GM12873 (cell line): ENCODE measurements at regions not wholly inside any gene's neighbourhood (a gene's known extent, or its start where the extent isn't known, plus 50 kb on each side); places are given as distances from the start of the nearest gene placed in this dataset.

Experiments used
- CTCF ChIP-seq: IDR thresholded peaks from 2 replicates; pipeline ENCODE4 v1.5.1; 2012; ENCODE audit warnings: low read depth, mild to moderate bottlenecking, moderate library complexity, low read length, control low read depth; ENCODE audit not compliant: insufficient read depth; ENCODE audit errors: missing control alignments

GRCh38 chr15:46232471-46232870 lies 597.6 kb downstream of the SQOR start:
- no peak for TF ChIP-seq CTCF

GRCh38 chr15:46242935-46243334 lies 608.1 kb downstream of the SQOR start:
- TF ChIP-seq CTCF = no peak

GRCh38 chr15:46251903-46252302 lies 617.1 kb downstream of the SQOR start:
- TF ChIP-seq CTCF = no peak

- TF ChIP-seq CTCF = no peak
Measured at GRCh38 chr15:46258056-46258455, 623.2 kb downstream of the SQOR start.

- TF ChIP-seq CTCF = no peak
Measured at GRCh38 chr15:46260937-46261336, 626.1 kb downstream of the SQOR start.

GRCh38 chr15:46265664-46266347 lies 631.0 kb downstream of the SQOR start:
- no peak for TF ChIP-seq CTCF

- no peak for TF ChIP-seq CTCF
Measured at GRCh38 chr15:46266661-46267060, 631.8 kb downstream of the SQOR start.
